GM12892 (cell line): ENCODE measurements at regions not wholly inside any gene's neighbourhood (a gene's known extent, or its start where the extent isn't known, plus 50 kb on each side); places are given as distances from the start of the nearest gene placed in this dataset.

Experiments used
- POLR2A ChIP-seq: IDR thresholded peaks from 2 replicates; pipeline ENCODE4 v1.6.1; 2011; ENCODE audit warnings: low read depth, low read length, control low read depth
- POLR2AphosphoS5 ChIP-seq: IDR thresholded peaks from 2 replicates; pipeline ENCODE4 v1.6.1; 2011; ENCODE audit warnings: low read depth, low read length, control low read depth

DNA sequence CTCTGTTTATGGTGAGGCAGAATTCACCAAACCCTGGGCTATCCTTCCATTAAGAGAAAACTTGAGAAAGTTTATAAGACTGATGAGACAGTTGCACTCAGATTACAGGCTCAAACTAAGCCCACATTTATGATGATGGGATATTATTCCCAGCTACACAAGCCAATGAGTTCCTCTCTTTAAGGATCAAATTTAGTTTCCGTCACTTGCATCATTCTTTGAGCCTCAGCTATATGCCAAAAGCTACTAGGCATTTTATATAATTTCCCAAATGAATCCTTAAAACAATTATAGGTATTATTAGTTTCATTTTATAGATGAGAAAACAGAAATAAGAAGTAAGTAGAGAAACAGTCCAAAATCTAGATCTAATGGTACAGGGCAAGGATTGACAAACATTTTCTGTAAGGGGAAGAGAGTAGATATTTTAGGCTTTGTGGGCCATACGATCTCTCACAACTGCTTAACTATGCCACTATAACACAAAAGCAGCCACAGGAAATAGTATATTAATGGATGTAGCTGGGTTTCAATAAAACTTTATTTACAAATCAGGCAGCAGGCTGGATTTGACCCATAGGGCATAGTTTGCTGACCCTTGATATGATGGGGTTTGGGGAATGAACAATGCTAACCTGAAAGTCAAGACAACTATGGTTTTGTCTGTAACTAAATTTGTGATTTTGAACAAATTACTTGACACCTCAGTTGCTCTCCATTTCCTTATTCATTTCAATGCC is 91.8 kb upstream of the PLXNC1 start:
- TF ChIP-seq POLR2A (no peak), POLR2AphosphoS5 (no peak)
